Panc1 (cell line): ENCODE measurements at regions not wholly inside any gene's neighbourhood (a gene's known extent, or its start where the extent isn't known, plus 50 kb on each side); places are given as distances from the start of the nearest gene placed in this dataset.

Experiments used
- CTCF ChIP-seq: fragments of 450-650 bp; IDR thresholded peaks from 2 replicates; pipeline ENCODE4 v1.5.1; 2017; ENCODE audit warnings: mild to moderate bottlenecking
- POLR2AphosphoS5 ChIP-seq: IDR thresholded peaks from 2 replicates; pipeline ENCODE4 v1.6.1; 2012; ENCODE audit warnings: mild to moderate bottlenecking, low read depth, low read length, moderate library complexity
- REST ChIP-seq, 2 experiments: IDR thresholded peaks; 2 replicates each; pipeline ENCODE4 v1.6.1; 2011 to 2012; ENCODE audit warnings: low read depth in 2 of 2, control low read depth in 1 of 2, low read length in 1 of 2, mild to moderate bottlenecking in 1 of 2, moderate library complexity in 1 of 2; ENCODE audit not compliant: insufficient read depth in 1 of 2
- SIN3A ChIP-seq: IDR thresholded peaks from 2 replicates; pipeline ENCODE4 v1.6.1; 2012; ENCODE audit warnings: low read depth, mild to moderate bottlenecking, low read length, moderate library complexity, borderline replicate concordance; ENCODE audit not compliant: insufficient read depth
- TCF7L2 ChIP-seq: IDR thresholded peaks from 2 replicates; pipeline ENCODE4 v1.6.1; 2011; ENCODE audit warnings: mild to moderate bottlenecking, low read depth, low read length, inconsistent platforms

- TF ChIP-seq POLR2AphosphoS5: no peak
- no peak for TF ChIP-seq CTCF
- TF ChIP-seq SIN3A: no peak
- no peak for TF ChIP-seq REST (IDR thresholded peaks at IDR 0.05; ENCODE audit: insufficient read depth in 1 of 2, low read depth in 2 of 2, low read length in 1 of 2)
- TF ChIP-seq TCF7L2: no peak
Observed at GRCh38 chr14:104458845-104459244, 120.7 kb upstream of the C14orf180 start.
